Activated CD4-positive, alpha-beta T cell treated with anti-CD3 and anti-CD28 coated beads for 4 hours (primary cell): ENCODE measurements at regions not wholly inside any gene's neighbourhood (a gene's known extent, or its start where the extent isn't known, plus 50 kb on each side); places are given as distances from the start of the nearest gene placed in this dataset.
"Not testable (repeated sequence)": the region's sequence is repeated elsewhere in the genome, so short reads cannot be mapped to it uniquely, and the experiment has no call there.

Experiments
- DNase-seq, 2 donors: peaks; one replicate each; pipeline ENCODE4 v3.0.0-alpha.2; 2020

GRCh38 chr4:12545812-12546211 lies 938.3 kb downstream of the RAB28 start:
- DNase-seq = no peak

DNA sequence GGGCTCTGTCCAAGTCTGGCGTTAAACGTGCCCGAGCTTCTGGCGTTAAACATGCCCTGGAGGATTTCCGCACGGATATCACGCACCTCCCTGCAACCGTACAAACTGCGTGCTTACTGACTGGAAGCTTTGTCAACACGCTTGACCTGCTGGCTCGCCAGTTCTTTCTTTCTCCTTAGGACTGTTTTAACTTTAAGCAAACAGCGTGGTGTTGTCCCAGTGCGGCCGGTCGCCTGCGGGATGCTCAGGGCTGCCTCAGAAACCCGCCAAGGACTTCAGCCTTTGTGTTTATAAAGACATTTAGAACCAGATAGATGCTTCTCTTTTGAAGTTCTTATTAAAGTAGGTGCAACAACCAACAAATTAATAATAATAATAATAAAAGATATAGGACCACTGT lies 946.0 kb downstream of the RAB28 start:
- no peak for DNase-seq

DNA sequence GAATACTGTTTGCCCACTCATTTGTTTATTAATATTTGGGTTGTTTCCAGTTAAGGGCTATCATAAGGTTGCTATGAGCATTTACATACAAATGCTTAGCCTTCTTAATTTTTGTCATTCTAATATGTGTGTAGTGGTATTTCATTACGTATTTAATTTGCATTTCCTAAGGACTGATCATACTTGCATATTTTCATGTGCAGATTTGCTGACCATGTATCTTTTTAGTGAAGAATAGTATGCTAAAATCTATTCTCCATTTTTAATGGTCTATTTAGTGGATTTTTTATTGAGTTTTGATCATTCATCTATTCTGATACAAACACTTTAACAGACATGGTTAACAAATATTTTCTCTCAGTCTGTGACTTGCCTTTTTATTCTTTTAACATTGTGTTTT lies 949.5 kb downstream of the RAB28 start:
- DNase-seq = no peak

DNA sequence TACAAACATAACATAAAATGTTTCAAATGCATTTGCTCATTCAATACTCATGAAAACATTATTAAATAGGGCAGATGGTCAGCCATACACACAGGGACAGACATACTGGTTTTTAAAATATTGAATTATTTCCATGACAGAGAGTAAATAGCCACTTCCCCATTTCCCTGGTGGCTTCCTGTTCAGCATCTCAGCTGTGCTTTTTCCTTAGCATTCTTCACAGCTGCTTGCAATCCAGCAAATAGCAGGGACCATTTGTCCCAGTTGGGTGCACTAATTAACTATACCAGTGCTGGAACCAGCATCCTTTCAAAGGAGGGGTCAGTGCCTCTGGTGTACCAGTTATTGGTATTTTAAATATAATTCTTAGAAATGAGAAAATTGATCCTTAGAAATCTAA lies 964.7 kb downstream of the RAB28 start:
- DNase-seq = no peak

GRCh38 chr4:12507868-12508481 lies 976.2 kb downstream of the RAB28 start:
- no peak for DNase-seq

GRCh38 chr4:12500409-12500808 lies 983.7 kb downstream of the RAB28 start:
- no peak for DNase-seq

GRCh38 chr4:12499693-12500092 lies 984.4 kb downstream of the RAB28 start:
- no peak for DNase-seq

DNA sequence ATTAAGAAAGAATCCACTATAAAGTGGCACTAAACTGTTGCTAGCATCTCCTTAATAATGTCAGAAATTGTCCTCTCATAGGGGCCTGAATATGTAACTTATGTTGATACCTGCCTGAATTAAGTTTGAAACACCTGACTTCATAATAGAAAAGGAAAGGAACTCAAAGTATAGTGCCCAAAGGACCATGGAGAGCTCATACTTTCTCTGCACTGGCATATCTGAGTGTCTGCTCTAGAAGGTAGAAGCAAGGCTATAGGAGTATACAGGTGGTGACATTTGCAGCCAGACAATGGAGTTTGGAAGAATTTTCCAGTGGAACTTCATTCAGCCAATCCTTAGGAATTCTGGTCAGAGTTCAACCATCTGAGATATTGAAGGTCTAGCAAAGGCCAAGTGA lies 988.9 kb downstream of the RAB28 start:
- DNase-seq = no peak

DNA sequence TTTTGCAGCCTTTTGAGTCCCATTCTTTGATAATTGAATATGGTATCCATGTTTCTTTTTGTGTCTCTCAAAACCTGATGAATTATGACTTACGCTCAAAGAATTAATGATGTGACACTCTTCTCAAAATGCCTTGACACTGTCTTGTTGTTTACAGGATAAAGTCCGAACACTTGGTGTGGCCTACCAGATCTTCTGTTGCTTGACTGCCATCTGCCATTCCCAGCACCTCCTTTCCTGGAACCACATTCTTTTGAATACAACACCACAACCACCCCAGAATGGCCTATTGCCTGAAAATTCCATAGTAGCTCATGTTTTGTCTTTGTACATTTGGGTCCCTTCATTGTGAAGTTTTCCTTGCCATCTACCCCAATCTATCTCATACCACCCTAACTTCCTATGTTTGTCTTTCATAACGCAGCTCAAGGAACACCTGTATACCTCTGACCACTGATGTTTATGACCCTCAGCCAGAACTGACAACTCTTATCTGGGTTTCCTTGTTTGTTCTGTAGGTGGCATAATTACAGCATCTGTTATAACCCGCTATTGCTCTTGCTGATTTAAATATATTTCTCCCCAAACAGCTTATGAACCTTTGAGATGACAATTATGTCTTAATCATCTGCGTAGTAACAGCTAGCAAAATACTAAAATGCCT lies 991.3 kb downstream of the RAB28 start:
- no peak for DNase-seq

DNA sequence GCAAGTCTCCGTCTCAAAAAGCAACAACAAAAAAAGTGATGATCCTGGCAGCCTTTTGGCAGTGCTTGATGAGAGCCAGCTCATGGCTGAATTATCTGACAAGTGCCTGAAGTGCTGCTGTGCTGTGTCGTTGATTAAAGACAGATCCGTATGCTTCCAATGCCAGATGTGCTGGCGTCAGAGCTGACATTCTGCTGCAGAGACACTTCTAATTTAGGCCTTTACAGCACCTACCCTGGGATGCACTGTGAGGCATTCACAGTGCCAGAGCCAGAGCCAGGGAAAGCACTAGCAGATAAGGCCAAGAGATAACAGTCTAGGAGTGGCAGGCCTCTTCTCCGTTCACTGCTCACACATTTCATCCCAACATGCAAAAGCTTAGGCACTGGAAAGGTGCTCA lies 995.5 kb downstream of the RAB28 start:
- no peak for DNase-seq

DNA sequence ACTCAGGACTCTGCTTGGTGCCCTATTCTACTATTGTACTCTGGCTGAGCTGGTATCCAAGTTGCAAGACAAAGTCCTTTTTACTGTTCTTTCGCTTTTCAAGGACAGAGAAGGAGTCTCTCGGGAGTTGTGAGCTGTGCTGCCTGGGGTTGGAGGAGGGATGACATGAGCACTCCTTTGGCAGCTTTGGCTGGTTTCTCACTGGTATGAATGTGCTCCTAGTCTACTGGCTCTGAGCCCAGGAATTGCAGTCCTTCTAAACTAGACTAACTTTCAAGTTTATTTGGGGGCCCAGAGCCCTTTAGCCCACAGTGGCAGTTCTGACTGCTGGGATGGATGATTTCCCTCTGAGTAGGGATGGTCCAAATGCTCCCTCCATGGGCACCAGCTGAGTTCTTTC lies 997.1 kb downstream of the RAB28 start:
- DNase-seq = no peak

DNA sequence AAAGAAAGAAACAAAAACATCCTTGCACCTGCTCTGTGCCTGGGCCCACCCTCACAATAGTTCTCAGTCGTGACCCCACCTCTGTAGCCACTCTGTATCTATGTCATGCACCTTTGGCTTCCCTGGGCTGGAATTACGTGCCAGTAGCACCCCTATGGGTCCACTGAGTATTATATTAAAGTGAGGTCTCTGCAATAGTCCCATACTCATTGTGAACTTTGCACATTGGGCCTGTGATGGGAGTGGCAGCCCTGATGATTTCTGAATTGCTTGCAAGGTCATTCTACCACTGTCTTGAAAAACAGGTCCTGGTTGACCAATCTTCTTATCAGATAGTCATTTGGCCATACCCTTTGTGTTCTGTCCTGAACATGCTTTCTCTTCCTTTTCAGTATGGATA lies 1012.1 kb downstream of the RAB28 start:
- DNase-seq = no peak

- DNase-seq = no peak
Measured at GRCh38 chr4:12471193-12471592, 1012.9 kb downstream of the RAB28 start.

DNA sequence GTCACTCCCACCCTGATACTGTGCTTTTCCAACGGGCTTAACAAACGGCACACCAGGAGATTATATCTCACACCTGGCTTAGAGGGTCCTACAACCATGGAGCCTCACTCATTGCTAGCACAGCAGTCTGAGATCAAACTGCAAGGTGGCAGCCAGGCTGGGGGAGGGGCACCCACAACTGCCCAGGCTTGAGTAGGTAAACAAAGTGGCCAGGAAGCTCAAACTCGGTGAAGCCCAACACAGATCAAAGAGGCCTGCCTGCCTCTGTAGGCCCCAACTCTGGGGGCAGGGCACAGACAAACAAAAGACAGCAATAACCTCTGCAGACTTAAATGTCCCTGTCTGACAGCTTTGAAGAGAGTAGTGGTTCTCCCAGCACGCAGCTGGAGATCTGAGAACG lies 1022.6 kb downstream of the RAB28 start:
- DNase-seq = not testable (repeated sequence)

GRCh38 chr4:12459126-12459525 lies 1025.0 kb downstream of the RAB28 start:
- DNase-seq = no peak

DNA sequence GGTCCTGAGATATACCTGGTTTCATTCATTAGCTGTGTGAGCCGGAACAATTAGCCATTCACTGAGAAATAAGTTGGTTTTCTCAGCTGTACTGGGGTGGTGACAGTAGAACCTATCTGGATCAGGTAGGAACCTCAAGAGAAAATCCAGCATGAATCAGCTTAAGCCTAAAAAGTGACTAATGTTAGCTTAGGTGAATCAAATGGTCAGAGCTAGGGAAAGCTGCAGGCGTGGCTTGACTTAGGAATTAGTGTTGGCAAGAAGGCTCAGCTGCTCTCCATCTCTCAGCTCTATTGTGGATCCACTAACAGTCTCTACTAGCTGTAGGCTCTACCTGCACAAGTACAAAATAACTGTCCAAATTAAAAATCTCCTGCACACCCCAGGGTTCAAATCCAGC lies 1025.5 kb downstream of the RAB28 start:
- no peak for DNase-seq

GRCh38 chr4:12452291-12452690 lies 1023.6 kb upstream of the HS3ST1 start:
- DNase-seq = no peak

DNA sequence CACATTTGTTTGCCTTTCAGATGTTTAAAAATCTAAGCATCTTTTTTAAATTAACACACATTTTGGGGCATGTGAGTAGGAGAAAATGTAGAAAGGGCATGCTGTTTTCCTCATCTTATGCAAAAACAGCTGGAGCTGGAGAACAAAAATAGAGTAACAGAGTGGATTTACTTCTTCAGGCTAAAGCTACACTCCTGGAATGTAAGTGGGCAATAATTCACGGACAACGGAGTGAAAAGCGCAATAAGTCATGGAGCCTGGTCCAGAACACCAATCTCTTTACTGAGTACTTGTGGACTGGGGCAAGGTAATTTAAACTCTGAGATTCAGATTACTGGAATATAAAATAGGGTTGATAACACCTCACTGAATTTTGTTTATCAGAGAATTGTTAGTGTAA lies 1018.8 kb upstream of the HS3ST1 start:
- DNase-seq = no peak

- no peak for DNase-seq
Measured at GRCh38 chr4:12446657-12447185, 1018.0 kb upstream of the HS3ST1 start.

DNA sequence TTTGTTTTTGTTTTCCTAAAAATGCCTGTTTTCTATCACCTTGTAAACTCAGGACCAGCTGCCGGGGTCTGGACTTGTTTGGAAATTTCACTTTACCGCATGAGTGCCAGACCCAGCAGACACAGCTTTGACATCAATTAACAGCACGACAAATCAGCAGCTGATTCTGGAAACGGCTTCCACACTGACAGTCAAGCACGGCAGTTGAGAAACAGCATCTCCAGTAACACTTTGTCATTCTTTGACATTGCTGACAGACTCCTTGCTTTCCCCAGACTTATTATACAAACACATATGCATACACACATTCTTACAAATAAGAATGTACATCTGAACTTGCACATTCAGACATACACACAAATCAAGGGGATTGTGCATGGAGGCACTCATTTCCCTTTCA lies 1017.6 kb upstream of the HS3ST1 start:
- no peak for DNase-seq

DNA sequence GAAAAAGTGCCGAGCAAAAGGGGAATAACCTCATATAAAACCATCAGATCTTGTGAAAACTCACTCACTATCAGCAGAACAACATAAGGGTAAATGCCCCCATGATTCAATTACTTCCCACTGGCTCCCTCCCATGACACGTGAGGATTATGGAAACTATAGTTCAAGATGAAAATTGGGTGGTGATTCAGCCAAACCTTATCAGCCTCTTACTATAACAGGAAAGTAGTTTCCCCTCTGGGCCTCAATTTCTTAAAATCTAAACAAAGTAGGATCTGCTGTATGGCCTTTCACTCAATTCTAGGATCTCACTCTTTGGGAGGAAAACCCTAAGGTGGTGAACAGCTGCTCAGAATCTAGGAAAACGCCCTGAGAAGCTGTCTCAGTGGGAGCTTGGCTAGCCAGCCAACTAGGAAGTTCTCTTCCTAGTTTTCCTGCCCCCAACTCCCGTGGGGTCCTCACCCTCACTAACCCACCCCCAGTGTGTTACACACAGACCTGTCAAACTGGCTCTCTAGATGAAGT lies 1017.1 kb upstream of the HS3ST1 start:
- no peak for DNase-seq

- no peak for DNase-seq
Measured at GRCh38 chr4:12439633-12440305, 1011.1 kb upstream of the HS3ST1 start.

DNA sequence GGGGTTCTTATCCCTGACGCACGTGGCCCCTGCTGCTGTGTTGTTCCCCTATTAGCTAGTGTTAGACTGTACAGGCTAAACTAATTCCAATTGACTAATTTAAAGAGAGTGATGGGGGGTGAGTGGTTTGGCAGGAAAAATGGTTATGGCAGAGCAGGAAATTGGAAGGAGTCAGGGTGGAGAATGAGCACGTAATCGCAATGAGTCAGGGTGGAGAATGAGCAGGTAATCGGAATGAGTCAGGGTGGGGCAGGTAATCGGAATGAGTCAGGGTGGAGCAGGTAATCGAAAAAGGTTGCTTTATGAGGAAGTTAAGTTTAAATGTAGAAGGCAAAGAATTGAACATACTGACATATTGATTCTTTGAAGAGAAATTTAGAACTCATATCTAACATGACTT lies 1002.6 kb upstream of the HS3ST1 start:
- not testable (repeated sequence) for DNase-seq

DNA sequence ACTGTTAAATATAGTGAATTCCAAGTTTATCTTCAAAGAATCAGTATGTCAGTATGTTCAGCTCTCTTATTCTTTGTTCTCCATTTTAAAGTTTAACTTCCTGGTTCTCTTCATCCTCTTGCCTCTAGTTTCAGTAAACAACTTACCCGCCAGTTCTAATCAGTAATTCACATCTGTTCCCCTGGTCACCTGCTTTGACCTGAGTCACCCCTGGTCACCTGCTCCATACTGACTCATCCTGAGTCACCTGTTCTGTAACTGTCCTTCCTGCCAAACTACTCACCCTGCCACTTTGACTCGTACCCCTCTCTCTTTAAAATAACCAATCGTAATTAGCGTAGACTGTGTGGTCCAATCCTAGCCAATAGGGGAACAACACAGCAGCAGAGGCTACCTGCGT lies 992.7 kb upstream of the HS3ST1 start:
- no peak for DNase-seq
